ENCODE measurements at regions not wholly inside any gene's neighbourhood (a gene's known extent, or its start where the extent isn't known, plus 50 kb on each side); places are given as distances from the start of the nearest gene placed in this dataset.

DNA sequence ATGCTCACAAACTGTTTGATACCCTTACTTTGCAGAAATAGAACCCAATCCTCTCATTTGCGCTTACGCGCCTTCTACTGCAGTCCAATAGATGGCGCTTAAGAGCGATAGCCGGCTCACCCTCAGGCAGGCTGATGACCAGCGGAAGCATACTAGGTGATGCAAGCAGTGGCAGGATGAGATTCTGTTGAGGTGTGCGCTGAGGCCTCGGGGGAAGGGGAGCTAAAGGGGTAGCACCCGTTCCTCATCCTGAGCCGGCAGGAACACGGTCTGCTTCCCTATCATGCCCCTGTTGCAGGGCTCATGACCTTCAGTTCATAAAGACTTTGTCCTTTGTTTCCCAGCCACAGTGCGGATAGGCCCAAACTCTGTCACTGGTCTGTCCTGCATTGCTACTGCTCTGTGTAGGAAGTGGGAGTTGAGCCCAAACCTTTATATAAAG lies 628.9 kb downstream of the TLL1 start:
- Mint-ChIP-seq H3K27ac (no peak overlapping the region), H3K4me3 (no peak overlapping the region), H3K27me3 (no peaks in the 10 kb centered on the region), H3K36me3 (no peaks in the 10 kb centered on the region), H3K4me1 (no peaks in the 10 kb centered on the region), H3K9me3 (peaks cover 2 to 34% (median 11%) of the 10 kb centered on the region in 7 donors)
- Histone ChIP-seq H3K27ac (ENCODE audit: insufficient read depth, low read length, poor library complexity, severe bottlenecking) (no peak overlapping the region), H3K4me3 (ENCODE audit: low read depth, low read length) (no peak overlapping the region), H3K9me3 (ENCODE audit: control insufficient read depth in 2 of 2, low read length in 2 of 2) (peaks cover 0 to 3% of the 10 kb centered on the region in 2 experiments), H3K36me3 (ENCODE audit: control insufficient read depth, insufficient read depth, low read length) (no peaks in the 10 kb centered on the region), H3K27me3 (ENCODE audit: control insufficient read depth, insufficient read depth, low read length) (no peaks in the 10 kb centered on the region), H3K4me1 (ENCODE audit: control insufficient read depth, insufficient read depth, low read length, poor library complexity, severe bottlenecking) (no peaks in the 10 kb centered on the region)
- ATAC-seq (ENCODE audit: low read depth in 2 of 2) (no peak), DNase-seq (no peak)

DNA sequence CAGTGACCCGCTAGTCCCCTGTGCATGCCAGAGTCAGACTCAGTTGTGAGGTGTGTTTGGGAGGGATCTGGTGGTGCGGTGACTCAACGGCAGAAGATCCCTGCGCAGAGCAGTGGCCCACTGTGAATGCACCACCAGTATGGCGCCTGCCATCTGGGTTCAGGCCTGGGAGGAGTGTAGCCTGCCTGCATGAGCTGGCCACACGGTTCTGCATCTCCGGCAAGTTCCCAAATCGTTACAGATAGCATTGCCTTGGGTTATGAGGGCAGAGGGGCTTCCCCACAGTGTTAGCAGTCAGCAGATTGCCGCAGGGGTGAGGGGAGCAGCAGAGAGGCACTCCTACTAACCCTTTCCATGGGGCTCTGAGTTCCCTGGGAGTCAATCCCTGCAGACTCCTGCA lies 629.6 kb downstream of the TLL1 start:
- DNase-seq: no peak
- peaks cover 0 to 3% of the 10 kb centered on the region in 2 experiments for H3K9me3 ChIP-seq (ENCODE audit: control insufficient read depth in 2 of 2, low read length in 2 of 2)
- ATAC-seq (ENCODE audit: low read depth in 2 of 2): no peak
- no peaks in the 10 kb centered on the region for H3K4me1 Mint-ChIP-seq
- H3K9me3 Mint-ChIP-seq: peaks cover 2 to 34% (median 11%) of the 10 kb centered on the region in 7 donors
- H3K27me3 Mint-ChIP-seq: no peaks in the 10 kb centered on the region
- no peaks in the 10 kb centered on the region for H3K4me1 ChIP-seq (ENCODE audit: control insufficient read depth, insufficient read depth, low read length, poor library complexity, severe bottlenecking)
- H3K36me3 Mint-ChIP-seq: no peaks in the 10 kb centered on the region
- no peaks in the 10 kb centered on the region for H3K36me3 ChIP-seq (ENCODE audit: control insufficient read depth, insufficient read depth, low read length)
- no peak overlapping the region for H3K4me3 ChIP-seq (ENCODE audit: low read depth, low read length)
- H3K4me3 Mint-ChIP-seq: no peak overlapping the region
- no peak overlapping the region for H3K27ac ChIP-seq (ENCODE audit: insufficient read depth, low read length, poor library complexity, severe bottlenecking)
- H3K27ac Mint-ChIP-seq: no peak overlapping the region
- no peaks in the 10 kb centered on the region for H3K27me3 ChIP-seq (ENCODE audit: control insufficient read depth, insufficient read depth, low read length)

DNA sequence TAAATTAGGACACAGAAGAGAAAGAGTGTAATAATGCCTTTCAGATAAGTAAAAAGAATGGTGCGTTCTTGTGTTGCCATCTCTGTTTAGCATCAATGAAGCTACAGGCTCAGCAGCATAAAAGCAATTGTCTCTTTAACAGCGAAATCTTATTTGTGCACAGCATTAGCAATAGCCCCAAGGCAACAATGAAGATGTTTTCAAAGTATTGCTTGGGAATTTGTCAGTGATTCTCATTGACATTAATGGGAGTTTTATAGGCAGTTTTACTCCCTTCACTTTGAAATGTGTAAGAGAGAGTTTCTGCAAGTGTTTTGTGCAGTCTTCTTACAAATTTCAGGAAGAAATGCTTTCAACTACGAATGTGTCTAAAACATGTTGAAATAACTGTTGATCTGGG lies 633.0 kb downstream of the TLL1 start:
- no peaks in the 10 kb centered on the region for H3K4me1 ChIP-seq (ENCODE audit: control insufficient read depth, insufficient read depth, low read length, poor library complexity, severe bottlenecking)
- Mint-ChIP-seq H3K4me1 (no peaks in the 10 kb centered on the region), H3K4me3 (no peak overlapping the region), H3K27me3 (no peaks in the 10 kb centered on the region), H3K9me3 (peaks cover 2 to 21% (median 4%) of the 10 kb centered on the region in 7 donors), H3K36me3 (no peaks in the 10 kb centered on the region), H3K27ac (no peak overlapping the region)
- H3K27me3 ChIP-seq (ENCODE audit: control insufficient read depth, insufficient read depth, low read length): no peaks in the 10 kb centered on the region
- ATAC-seq (ENCODE audit: low read depth in 2 of 2) (no peak), DNase-seq (no peak)
- H3K4me3 ChIP-seq (ENCODE audit: low read depth, low read length): no peak overlapping the region
- no peaks in the 10 kb centered on the region for H3K9me3 ChIP-seq (ENCODE audit: control insufficient read depth in 2 of 2, low read length in 2 of 2)
- no peak overlapping the region for H3K27ac ChIP-seq (ENCODE audit: insufficient read depth, low read length, poor library complexity, severe bottlenecking)
- no peaks in the 10 kb centered on the region for H3K36me3 ChIP-seq (ENCODE audit: control insufficient read depth, insufficient read depth, low read length)

DNA sequence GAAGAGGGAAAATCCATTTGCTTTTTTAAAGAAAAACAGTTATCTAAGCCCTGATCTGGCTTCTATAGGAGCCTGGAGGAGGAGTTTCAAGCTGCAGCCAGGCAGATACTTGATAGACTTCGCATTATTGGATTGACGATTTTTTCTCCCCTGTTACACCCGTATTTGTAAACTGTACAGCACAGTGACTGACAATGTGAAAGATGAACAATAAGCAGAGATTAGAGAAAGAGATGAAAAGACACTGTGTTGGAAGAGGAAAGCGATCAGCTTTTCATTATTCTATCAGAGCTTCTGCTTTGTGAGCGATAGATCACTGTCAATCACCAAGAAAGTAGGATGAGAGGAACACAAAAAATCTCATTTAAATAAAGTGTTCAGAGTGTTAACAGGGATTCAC lies 639.2 kb downstream of the TLL1 start:
- no peaks in the 10 kb centered on the region for H3K4me1 ChIP-seq (ENCODE audit: control insufficient read depth, insufficient read depth, low read length, poor library complexity, severe bottlenecking)
- Mint-ChIP-seq H3K27ac (no peak overlapping the region), H3K27me3 (no peaks in the 10 kb centered on the region), H3K9me3 (peaks cover 5 to 10% (median 8%) of the 10 kb centered on the region in 7 donors), H3K4me3 (no peak overlapping the region), H3K36me3 (no peaks in the 10 kb centered on the region), H3K4me1 (no peaks in the 10 kb centered on the region)
- H3K27ac ChIP-seq (ENCODE audit: insufficient read depth, low read length, poor library complexity, severe bottlenecking): no peak overlapping the region
- DNase-seq (no peak), ATAC-seq (ENCODE audit: low read depth in 2 of 2) (no peak)
- H3K27me3 ChIP-seq (ENCODE audit: control insufficient read depth, insufficient read depth, low read length): no peaks in the 10 kb centered on the region
- H3K36me3 ChIP-seq (ENCODE audit: control insufficient read depth, insufficient read depth, low read length): no peaks in the 10 kb centered on the region
- no peak overlapping the region for H3K4me3 ChIP-seq (ENCODE audit: low read depth, low read length)
- peaks cover 0 to 3% of the 10 kb centered on the region in 2 experiments for H3K9me3 ChIP-seq (ENCODE audit: control insufficient read depth in 2 of 2, low read length in 2 of 2)

DNA sequence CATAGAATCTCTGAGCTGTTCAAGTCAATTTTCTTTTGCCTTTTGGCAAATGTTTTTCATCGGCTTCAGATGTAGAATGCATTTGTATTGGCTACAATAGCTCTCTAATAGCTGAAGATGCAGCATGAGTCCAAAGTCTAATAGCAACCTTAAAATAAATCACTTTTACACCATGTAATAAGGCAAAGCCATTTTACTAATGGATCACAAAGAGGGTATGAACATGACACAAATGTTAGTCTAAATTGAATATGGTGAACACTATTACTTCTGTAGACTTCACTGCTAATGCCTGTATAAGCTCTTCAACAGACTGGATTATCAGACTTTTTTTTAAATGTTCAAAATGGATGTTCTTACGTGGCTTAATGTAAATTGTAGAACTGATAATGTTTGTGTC lies 645.3 kb downstream of the TLL1 start:
- Mint-ChIP-seq H3K4me1 (no peaks in the 10 kb centered on the region), H3K27ac (no peak overlapping the region), H3K36me3 (no peaks in the 10 kb centered on the region), H3K4me3 (no peak overlapping the region), H3K9me3 (peaks cover 0 to 27% (median 11%) of the 10 kb centered on the region in 7 donors), H3K27me3 (no peaks in the 10 kb centered on the region)
- no peak overlapping the region for H3K4me3 ChIP-seq (ENCODE audit: low read depth, low read length)
- H3K4me1 ChIP-seq (ENCODE audit: control insufficient read depth, insufficient read depth, low read length, poor library complexity, severe bottlenecking): no peaks in the 10 kb centered on the region
- no peaks in the 10 kb centered on the region for H3K27me3 ChIP-seq (ENCODE audit: control insufficient read depth, insufficient read depth, low read length)
- H3K27ac ChIP-seq (ENCODE audit: insufficient read depth, low read length, poor library complexity, severe bottlenecking): no peak overlapping the region
- peaks cover 0 to 3% of the 10 kb centered on the region in 2 experiments for H3K9me3 ChIP-seq (ENCODE audit: control insufficient read depth in 2 of 2, low read length in 2 of 2)
- no peaks in the 10 kb centered on the region for H3K36me3 ChIP-seq (ENCODE audit: control insufficient read depth, insufficient read depth, low read length)
- no peak for ATAC-seq (ENCODE audit: low read depth in 2 of 2)
- no peak for DNase-seq

DNA sequence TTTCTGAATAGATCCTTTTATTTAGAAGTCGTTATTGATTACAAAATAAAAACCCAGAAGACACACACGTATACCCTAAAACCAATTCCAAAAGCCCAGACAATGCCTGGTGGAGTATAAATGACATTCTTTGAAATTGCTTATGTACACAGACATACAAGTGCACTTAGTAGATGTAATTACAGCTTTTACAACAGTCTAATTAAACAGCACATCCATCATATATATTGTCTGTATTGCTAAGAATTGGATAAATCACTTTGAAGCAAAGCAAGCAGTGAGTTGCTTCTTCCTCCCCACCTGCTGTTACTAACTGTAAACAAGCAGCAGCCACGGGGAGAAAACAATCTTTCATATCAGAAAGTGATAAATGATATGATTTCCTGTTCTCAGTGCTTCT lies 645.7 kb downstream of the TLL1 start:
- H3K4me1 ChIP-seq (ENCODE audit: control insufficient read depth, insufficient read depth, low read length, poor library complexity, severe bottlenecking): no peaks in the 10 kb centered on the region
- Mint-ChIP-seq H3K4me1 (no peaks in the 10 kb centered on the region), H3K36me3 (no peaks in the 10 kb centered on the region), H3K27ac (no peak overlapping the region), H3K27me3 (no peaks in the 10 kb centered on the region), H3K9me3 (peaks cover 0 to 27% (median 11%) of the 10 kb centered on the region in 7 donors), H3K4me3 (no peak overlapping the region)
- no peaks in the 10 kb centered on the region for H3K27me3 ChIP-seq (ENCODE audit: control insufficient read depth, insufficient read depth, low read length)
- H3K4me3 ChIP-seq (ENCODE audit: low read depth, low read length): no peak overlapping the region
- peaks cover 0 to 3% of the 10 kb centered on the region in 2 experiments for H3K9me3 ChIP-seq (ENCODE audit: control insufficient read depth in 2 of 2, low read length in 2 of 2)
- H3K36me3 ChIP-seq (ENCODE audit: control insufficient read depth, insufficient read depth, low read length): no peaks in the 10 kb centered on the region
- DNase-seq: no peak
- ATAC-seq (ENCODE audit: low read depth in 2 of 2): no peak
- no peak overlapping the region for H3K27ac ChIP-seq (ENCODE audit: insufficient read depth, low read length, poor library complexity, severe bottlenecking)

DNA sequence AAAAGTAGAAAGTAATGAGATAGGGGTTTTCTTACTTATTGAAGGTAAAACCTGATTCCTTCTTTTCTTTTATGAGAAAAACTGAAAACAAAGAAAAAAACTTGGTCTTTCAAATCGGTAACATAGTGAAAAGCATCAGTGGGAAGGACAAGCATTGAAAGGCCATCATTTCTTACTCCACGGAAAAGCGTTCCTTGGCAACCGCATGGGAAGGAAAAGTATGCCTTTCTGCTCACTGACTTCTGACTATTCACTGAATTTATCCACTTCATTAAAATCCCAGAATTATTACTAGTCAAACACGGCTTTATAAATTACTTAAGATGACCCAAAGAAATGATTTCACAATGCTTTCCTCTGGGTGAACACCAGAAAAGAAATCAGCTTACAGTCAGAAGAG lies 646.7 kb downstream of the TLL1 start:
- Histone ChIP-seq H3K36me3 (ENCODE audit: control insufficient read depth, insufficient read depth, low read length) (no peaks in the 10 kb centered on the region), H3K27ac (ENCODE audit: insufficient read depth, low read length, poor library complexity, severe bottlenecking) (no peak overlapping the region), H3K4me1 (ENCODE audit: control insufficient read depth, insufficient read depth, low read length, poor library complexity, severe bottlenecking) (no peaks in the 10 kb centered on the region), H3K4me3 (ENCODE audit: low read depth, low read length) (no peak overlapping the region), H3K27me3 (ENCODE audit: control insufficient read depth, insufficient read depth, low read length) (no peaks in the 10 kb centered on the region), H3K9me3 (ENCODE audit: control insufficient read depth in 2 of 2, low read length in 2 of 2) (peaks cover 0 to 3% of the 10 kb centered on the region in 2 experiments)
- Mint-ChIP-seq H3K4me3 (no peak overlapping the region), H3K4me1 (no peaks in the 10 kb centered on the region), H3K36me3 (no peaks in the 10 kb centered on the region), H3K9me3 (peaks cover 0 to 27% (median 11%) of the 10 kb centered on the region in 7 donors), H3K27me3 (no peaks in the 10 kb centered on the region), H3K27ac (no peak overlapping the region)
- no peak for ATAC-seq (ENCODE audit: low read depth in 2 of 2)
- DNase-seq: no peak

DNA sequence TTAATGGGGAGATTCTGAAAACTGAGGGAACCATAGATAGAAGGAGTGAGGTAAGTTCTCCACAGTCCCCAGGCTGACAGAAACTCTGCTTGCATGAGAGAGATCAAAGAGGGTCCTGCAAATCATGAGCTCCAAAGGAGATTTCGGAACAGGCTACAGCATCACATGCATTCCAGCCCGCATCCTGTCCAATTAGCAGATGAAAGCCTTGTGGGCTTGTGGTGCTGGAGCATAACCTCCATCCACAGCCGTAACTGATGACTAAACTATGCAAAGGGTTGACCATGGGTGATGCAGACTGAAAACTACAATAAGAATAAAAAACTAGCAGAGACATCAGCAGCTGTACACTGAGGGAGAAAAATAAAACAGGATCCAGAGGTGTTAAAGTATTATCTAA lies 654.5 kb downstream of the TLL1 start:
- peaks cover 0 to 4% (median 0%) of the 10 kb centered on the region in 4 donors for H3K4me1 Mint-ChIP-seq
- no peaks in the 10 kb centered on the region for H3K9me3 ChIP-seq (ENCODE audit: control insufficient read depth in 2 of 2, low read length in 2 of 2)
- no peak overlapping the region for H3K27ac Mint-ChIP-seq
- H3K4me1 ChIP-seq (ENCODE audit: control insufficient read depth, insufficient read depth, low read length, poor library complexity, severe bottlenecking): no peaks in the 10 kb centered on the region
- DNase-seq (no peak), ATAC-seq (ENCODE audit: low read depth in 2 of 2) (no peak)
- H3K27me3 Mint-ChIP-seq: no peaks in the 10 kb centered on the region
- H3K27ac ChIP-seq (ENCODE audit: insufficient read depth, low read length, poor library complexity, severe bottlenecking): no peak overlapping the region
- H3K9me3 Mint-ChIP-seq: peaks cover 2 to 6% (median 3%) of the 10 kb centered on the region in 7 donors
- no peaks in the 10 kb centered on the region for H3K36me3 ChIP-seq (ENCODE audit: control insufficient read depth, insufficient read depth, low read length)
- H3K4me3 ChIP-seq (ENCODE audit: low read depth, low read length): no peak overlapping the region
- H3K27me3 ChIP-seq (ENCODE audit: control insufficient read depth, insufficient read depth, low read length): no peaks in the 10 kb centered on the region
- no peak overlapping the region for H3K4me3 Mint-ChIP-seq
- H3K36me3 Mint-ChIP-seq: no peaks in the 10 kb centered on the region

Measured in CD4-positive, CD25-positive, alpha-beta regulatory T cell (primary cell).